HFF-Myc (cell line): ENCODE measurements at regions not wholly inside any gene's neighbourhood (a gene's known extent, or its start where the extent isn't known, plus 50 kb on each side); places are given as distances from the start of the nearest gene placed in this dataset.

Experiments
- DNase-seq: peaks from one replicate; pipeline ENCODE4 v3.0.0-alpha.2; 2011; ENCODE audit warnings: low read depth; ENCODE audit errors: extremely low read depth
- H3K4me3 ChIP-seq: replicated peaks from 2 replicates; pipeline ENCODE4 v1.5.1; 2011; ENCODE audit warnings: low read depth, mild to moderate bottlenecking, control low read depth, low read length
- TF ChIP-seq, protein P1 (sequence below): IDR thresholded peaks from 2 replicates; pipeline ENCODE4 v1.5.1; 2012; ENCODE audit warnings: mild to moderate bottlenecking, low read depth, low read length, control low read depth; ENCODE audit errors: missing control alignments

DNA sequence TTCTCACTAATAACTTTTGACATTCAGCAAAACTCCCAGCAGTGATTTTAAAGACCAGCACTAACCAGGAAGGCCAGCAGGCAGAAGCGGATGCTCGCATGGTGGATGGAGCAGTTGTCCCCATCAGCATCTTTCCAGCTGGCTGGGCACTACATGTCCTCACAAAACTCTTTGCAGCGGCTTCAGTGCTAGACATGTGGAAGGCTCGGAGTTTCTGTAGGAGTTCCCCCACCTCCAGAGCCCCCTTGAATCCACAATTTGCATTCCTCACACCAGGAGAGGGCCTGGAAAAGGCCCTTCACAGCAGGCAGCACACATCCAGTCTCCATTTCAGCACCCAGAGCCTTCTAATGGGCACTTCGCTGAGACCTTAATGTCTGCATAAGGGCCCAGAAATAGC is 85.6 kb downstream of the APTX start:
- TF ChIP-seq, protein P1, sequence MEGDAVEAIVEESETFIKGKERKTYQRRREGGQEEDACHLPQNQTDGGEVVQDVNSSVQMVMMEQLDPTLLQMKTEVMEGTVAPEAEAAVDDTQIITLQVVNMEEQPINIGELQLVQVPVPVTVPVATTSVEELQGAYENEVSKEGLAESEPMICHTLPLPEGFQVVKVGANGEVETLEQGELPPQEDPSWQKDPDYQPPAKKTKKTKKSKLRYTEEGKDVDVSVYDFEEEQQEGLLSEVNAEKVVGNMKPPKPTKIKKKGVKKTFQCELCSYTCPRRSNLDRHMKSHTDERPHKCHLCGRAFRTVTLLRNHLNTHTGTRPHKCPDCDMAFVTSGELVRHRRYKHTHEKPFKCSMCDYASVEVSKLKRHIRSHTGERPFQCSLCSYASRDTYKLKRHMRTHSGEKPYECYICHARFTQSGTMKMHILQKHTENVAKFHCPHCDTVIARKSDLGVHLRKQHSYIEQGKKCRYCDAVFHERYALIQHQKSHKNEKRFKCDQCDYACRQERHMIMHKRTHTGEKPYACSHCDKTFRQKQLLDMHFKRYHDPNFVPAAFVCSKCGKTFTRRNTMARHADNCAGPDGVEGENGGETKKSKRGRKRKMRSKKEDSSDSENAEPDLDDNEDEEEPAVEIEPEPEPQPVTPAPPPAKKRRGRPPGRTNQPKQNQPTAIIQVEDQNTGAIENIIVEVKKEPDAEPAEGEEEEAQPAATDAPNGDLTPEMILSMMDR = no peak
- H3K4me3 ChIP-seq = no peak overlapping the region
- DNase-seq = no peak

DNA sequence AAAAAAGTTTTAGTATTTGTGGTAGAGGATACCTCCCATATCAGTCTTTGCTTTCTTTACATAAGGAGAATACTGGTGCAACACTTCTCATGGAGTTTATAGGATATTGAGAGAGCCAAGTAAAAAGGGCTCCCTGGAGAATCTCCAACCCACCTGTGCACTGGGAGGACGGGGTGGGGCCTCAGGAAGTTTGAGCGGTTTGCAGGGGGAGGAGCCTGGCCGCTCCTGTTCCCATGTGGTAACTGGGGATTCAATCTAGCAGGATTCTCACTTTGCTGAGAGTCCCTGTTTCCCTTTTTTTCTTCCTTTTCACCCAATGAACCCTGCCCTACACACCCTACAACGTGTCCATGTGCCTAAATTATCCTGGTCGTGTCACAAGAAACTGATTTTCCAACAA is 82.8 kb downstream of the APTX start:
- no peak for DNase-seq
- TF ChIP-seq, protein P1 = no peak
- H3K4me3 ChIP-seq = no peak overlapping the region
